ENCODE measurements at regions not wholly inside any gene's neighbourhood (a gene's known extent, or its start where the extent isn't known, plus 50 kb on each side); places are given as distances from the start of the nearest gene placed in this dataset.

- TF ChIP-seq HMGXB4 (CRISPR knock-in tag; IDR thresholded peaks at IDR 0.05; ENCODE audit: borderline replicate concordance in 1 of 2, low read depth in 1 of 2) (peak; percentile 53 to 76; a peak in 3 of 4 replicates), KLF12 (CRISPR knock-in tag; IDR thresholded peaks at IDR 0.05; ENCODE audit: borderline replicate concordance) (no peak), NKX3-1 (CRISPR knock-in tag; IDR thresholded peaks at IDR 0.05) (no peak; the same call in 1 of the 2 replicates), MAZ (IDR thresholded peaks at IDR 0.05; ENCODE audit: borderline replicate concordance, low read depth, low read length) (0 out of 2 replicates have a peak, but pooled peaks have one; percentile 5), MAZ (CRISPR knock-in tag; IDR thresholded peaks at IDR 0.05; ENCODE audit: low read depth) (peak; percentile 77; the same call in 1 of the 2 replicates), ZNF207 (IDR thresholded peaks at IDR 0.05; ENCODE audit: borderline replicate concordance) (no peak), EEA1 (CRISPR knock-in tag; IDR thresholded peaks at IDR 0.05; ENCODE audit: borderline replicate concordance) (no peak), ZZZ3 (CRISPR knock-in tag; IDR thresholded peaks at IDR 0.05; ENCODE audit: borderline replicate concordance) (0 out of 2 replicates have a peak, but pooled peaks have one; percentile 21), NR1H2 (CRISPR knock-in tag; IDR thresholded peaks at IDR 0.05; ENCODE audit: borderline replicate concordance, low read depth) (no peak), BCL3 (CRISPR knock-in tag; IDR thresholded peaks at IDR 0.05) (no peak), ZNF883 (CRISPR knock-in tag; IDR thresholded peaks at IDR 0.05; ENCODE audit: not compliant biosample characterization) (no peak), CHCHD3 (CRISPR knock-in tag; IDR thresholded peaks at IDR 0.05) (0 out of 2 replicates have a peak, but pooled peaks have one; percentile 14), NFATC3 (CRISPR knock-in tag; IDR thresholded peaks at IDR 0.05) (no peak), HNRNPL (IDR thresholded peaks at IDR 0.05; ENCODE audit: low read depth, low read length) (peak; percentile 94), ZNF326 (CRISPR knock-in tag; IDR thresholded peaks at IDR 0.05; ENCODE audit: borderline replicate concordance) (no peak), NCOA1 (CRISPR knock-in tag; IDR thresholded peaks at IDR 0.05) (no peak), NFYC (CRISPR knock-in tag; IDR thresholded peaks at IDR 0.05) (peak; percentile 83), ZNF552 (CRISPR knock-in tag; IDR thresholded peaks at IDR 0.05; ENCODE audit: borderline replicate concordance) (no peak), KLF16 (CRISPR knock-in tag; IDR thresholded peaks at IDR 0.05) (peak in 1 of 2 experiments; percentile 78; a peak in 2 of 4 replicates), ZNF34 (CRISPR knock-in tag; IDR thresholded peaks at IDR 0.05; ENCODE audit: borderline replicate concordance) (no peak), THRA (CRISPR knock-in tag; IDR thresholded peaks at IDR 0.05; ENCODE audit: borderline replicate concordance) (no peak; the same call in 1 of the 2 replicates), ZNF776 (CRISPR knock-in tag; IDR thresholded peaks at IDR 0.05) (no peak), ZNF639 (CRISPR knock-in tag; conservative IDR thresholded peaks at IDR 0.05) (no peak)
These were observed 54.3 kb upstream of the KDM7A start (continued) for GRCh38 chr7:140230861-140231770.

Measured in HepG2 (cell line).